CD4-positive, alpha-beta T cell treated with Interleukin-17A for 1 hour (primary cell): ENCODE measurements at regions not wholly inside any gene's neighbourhood (a gene's known extent, or its start where the extent isn't known, plus 50 kb on each side); places are given as distances from the start of the nearest gene placed in this dataset.
"Not testable (repeated sequence)": the region's sequence is repeated elsewhere in the genome, so short reads cannot be mapped to it uniquely, and the experiment has no call there.

Source experiments
- DNase-seq: peaks from one replicate; pipeline ENCODE4 v3.0.0-alpha.2; 2020

- no peak for DNase-seq
Measured at GRCh38 chr4:59748433-59748832, 1451.7 kb upstream of the ADGRL3 start.

GRCh38 chr4:59759082-59759825 lies 1440.9 kb upstream of the ADGRL3 start:
- no peak for DNase-seq

- DNase-seq, result no peak
Measured at GRCh38 chr4:59762344-59762743, 1437.8 kb upstream of the ADGRL3 start.

- DNase-seq, result no peak
Measured at GRCh38 chr4:59770601-59771264, 1429.4 kb upstream of the ADGRL3 start.

GRCh38 chr4:59772641-59773139 lies 1427.4 kb upstream of the ADGRL3 start:
- no peak for DNase-seq

GRCh38 chr4:59780271-59780670 lies 1419.9 kb upstream of the ADGRL3 start:
- DNase-seq, result not testable (repeated sequence)

- no peak for DNase-seq
Measured at GRCh38 chr4:59805176-59805575, 1395.0 kb upstream of the ADGRL3 start.

GRCh38 chr4:59814402-59815010 lies 1385.6 kb upstream of the ADGRL3 start:
- no peak for DNase-seq

- DNase-seq, result no peak
Measured at GRCh38 chr4:59818656-59819055, 1381.5 kb upstream of the ADGRL3 start.

GRCh38 chr4:59823311-59823710 lies 1376.8 kb upstream of the ADGRL3 start:
- DNase-seq, result no peak

GRCh38 chr4:59825104-59825503 lies 1375.0 kb upstream of the ADGRL3 start:
- DNase-seq, result no peak

- no peak for DNase-seq
Measured at GRCh38 chr4:59831746-59832145, 1368.4 kb upstream of the ADGRL3 start.

GRCh38 chr4:59834943-59835342 lies 1365.2 kb upstream of the ADGRL3 start:
- no peak for DNase-seq

- no peak for DNase-seq
Measured at GRCh38 chr4:59837751-59838150, 1362.4 kb upstream of the ADGRL3 start.

GRCh38 chr4:59838236-59838635 lies 1361.9 kb upstream of the ADGRL3 start:
- DNase-seq, result no peak

- DNase-seq, result no peak
Measured at GRCh38 chr4:59841698-59842097, 1358.4 kb upstream of the ADGRL3 start.

- no peak for DNase-seq
Measured at GRCh38 chr4:59848457-59848856, 1351.7 kb upstream of the ADGRL3 start.

- no peak for DNase-seq
Measured at GRCh38 chr4:59855630-59856352, 1344.3 kb upstream of the ADGRL3 start.

- DNase-seq, result no peak
Measured at GRCh38 chr4:59869056-59869455, 1331.1 kb upstream of the ADGRL3 start.

- no peak for DNase-seq
Measured at GRCh38 chr4:59869559-59869958, 1330.6 kb upstream of the ADGRL3 start.

GRCh38 chr4:59881632-59882031 lies 1318.5 kb upstream of the ADGRL3 start:
- no peak for DNase-seq

GRCh38 chr4:59904331-59904730 lies 1295.8 kb upstream of the ADGRL3 start:
- DNase-seq, result no peak

- no peak for DNase-seq
Measured at GRCh38 chr4:59920416-59920815, 1279.7 kb upstream of the ADGRL3 start.
